ENCODE measurements at regions not wholly inside any gene's neighbourhood (a gene's known extent, or its start where the extent isn't known, plus 50 kb on each side); places are given as distances from the start of the nearest gene placed in this dataset.

DNA sequence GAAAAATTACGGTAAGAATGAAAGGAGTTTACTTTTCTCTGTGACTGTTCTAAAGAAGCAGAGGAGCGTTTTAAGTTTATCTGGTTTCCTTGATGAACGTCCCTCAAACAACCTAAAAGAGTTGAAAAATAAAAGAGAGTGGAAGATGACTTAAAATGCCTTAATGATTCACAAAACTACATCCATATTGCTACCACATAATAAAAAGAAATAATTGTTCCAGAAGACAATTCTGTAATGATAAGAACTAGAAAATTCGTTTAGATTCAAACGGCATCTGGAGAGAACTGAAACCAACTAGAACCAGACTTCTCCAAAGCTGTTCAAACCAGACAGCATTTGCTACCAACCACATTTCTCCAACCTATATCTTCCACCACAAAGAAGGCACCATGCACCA lies 68.1 kb downstream of the TEKT4 start:
- no peak for TF ChIP-seq EZH2 (IDR thresholded peaks at IDR 0.05; ENCODE audit: low read length)
- TF ChIP-seq, protein P1, sequence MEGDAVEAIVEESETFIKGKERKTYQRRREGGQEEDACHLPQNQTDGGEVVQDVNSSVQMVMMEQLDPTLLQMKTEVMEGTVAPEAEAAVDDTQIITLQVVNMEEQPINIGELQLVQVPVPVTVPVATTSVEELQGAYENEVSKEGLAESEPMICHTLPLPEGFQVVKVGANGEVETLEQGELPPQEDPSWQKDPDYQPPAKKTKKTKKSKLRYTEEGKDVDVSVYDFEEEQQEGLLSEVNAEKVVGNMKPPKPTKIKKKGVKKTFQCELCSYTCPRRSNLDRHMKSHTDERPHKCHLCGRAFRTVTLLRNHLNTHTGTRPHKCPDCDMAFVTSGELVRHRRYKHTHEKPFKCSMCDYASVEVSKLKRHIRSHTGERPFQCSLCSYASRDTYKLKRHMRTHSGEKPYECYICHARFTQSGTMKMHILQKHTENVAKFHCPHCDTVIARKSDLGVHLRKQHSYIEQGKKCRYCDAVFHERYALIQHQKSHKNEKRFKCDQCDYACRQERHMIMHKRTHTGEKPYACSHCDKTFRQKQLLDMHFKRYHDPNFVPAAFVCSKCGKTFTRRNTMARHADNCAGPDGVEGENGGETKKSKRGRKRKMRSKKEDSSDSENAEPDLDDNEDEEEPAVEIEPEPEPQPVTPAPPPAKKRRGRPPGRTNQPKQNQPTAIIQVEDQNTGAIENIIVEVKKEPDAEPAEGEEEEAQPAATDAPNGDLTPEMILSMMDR (optimal IDR thresholded peaks at IDR 0.05 in 1 of 3, IDR thresholded peaks at IDR 0.05 in 1 of 3, conservative IDR thresholded peaks at IDR 0.05 in 1 of 3; ENCODE audit: extremely low read depth in 1 of 3, insufficient read depth in 2 of 3, low read length in 3 of 3): no peak

Data from keratinocyte (primary cell).